ENCODE measurements at regions not wholly inside any gene's neighbourhood (a gene's known extent, or its start where the extent isn't known, plus 50 kb on each side); places are given as distances from the start of the nearest gene placed in this dataset.
"Not testable (repeated sequence)": the region's sequence is repeated elsewhere in the genome, so short reads cannot be mapped to it uniquely, and the experiment has no call there.

DNA sequence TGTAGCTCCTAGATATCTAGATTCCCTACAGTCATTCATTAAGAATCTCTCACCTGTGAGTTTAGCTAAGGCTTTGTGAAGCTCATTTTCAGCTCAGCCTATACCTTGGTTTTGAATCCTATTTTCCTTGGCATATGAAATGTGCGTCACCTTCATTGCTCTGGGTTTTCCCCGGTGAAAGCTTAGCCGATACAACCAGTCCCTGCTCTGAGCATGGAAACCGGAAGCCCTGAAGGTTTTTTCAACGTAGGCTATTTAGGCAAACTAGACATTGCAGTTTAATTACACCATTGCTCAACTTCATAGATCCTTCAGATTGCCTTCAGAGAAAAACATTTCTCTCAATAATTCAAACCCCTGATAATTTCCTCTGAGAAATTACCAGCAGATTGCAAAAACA lies 206.8 kb upstream of the TPRG1 start:
- FAIRE-seq (no peak), DNase-seq (ENCODE audit: low spot score in 2 of 2) (no peak)

DNA sequence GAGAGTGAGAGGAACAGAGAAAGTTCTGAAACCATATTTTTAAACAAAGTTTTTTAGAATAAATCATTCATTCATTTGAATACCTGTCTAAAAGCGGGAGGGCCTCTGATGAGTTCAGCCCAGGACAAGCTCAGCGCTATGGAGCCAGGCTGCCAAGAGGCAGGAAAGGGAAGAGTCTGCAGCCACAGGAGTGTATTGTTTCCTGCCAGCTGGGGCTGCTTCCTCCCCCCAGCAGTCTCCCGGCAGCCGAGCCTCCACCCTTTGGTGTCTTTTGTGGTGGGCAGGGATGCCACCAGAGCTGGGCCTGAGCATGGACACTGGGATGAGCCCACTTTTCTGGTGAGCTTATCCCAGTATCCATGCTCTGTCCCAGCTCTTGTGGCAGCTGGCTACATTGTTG lies 199.5 kb upstream of the TPRG1 start:
- FAIRE-seq (no peak), DNase-seq (ENCODE audit: low spot score in 2 of 2) (no peak)

DNA sequence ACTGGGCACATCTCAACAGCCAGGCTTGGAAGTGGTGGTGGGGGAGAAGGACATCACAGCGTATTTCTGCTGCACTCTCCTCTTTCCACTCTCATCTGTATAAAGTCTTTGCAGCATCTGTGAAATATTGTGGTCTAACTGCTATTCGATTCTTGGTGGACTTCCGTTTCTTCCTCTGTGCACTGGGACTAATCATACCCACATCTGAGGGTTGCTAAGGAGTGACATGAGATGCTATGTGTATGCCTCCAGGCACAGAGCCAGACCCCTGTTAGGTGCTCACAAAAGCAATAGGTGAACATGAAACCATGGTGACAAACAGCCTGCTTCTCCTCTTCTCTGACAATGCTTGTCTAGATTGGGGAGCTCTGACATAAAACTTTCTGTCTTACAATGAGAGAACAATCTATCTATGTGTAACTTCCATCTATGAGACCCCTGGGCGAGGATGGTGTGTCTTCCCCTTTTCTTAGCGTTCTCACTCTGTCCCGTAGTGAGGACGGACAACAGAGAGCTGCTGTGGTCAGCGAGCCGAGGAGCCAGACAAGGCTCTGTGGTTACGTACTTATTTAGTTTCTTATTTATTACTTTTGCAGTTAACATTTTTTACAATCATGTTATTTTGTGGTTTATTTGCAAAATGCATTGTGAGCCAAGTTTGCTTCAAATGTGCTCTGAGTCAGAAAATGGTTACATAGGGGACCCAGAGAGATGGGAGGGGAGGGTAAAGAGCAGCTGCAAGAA lies 196.7 kb upstream of the TPRG1 start:
- DNase-seq (ENCODE audit: low spot score in 2 of 2) = no peak

DNA sequence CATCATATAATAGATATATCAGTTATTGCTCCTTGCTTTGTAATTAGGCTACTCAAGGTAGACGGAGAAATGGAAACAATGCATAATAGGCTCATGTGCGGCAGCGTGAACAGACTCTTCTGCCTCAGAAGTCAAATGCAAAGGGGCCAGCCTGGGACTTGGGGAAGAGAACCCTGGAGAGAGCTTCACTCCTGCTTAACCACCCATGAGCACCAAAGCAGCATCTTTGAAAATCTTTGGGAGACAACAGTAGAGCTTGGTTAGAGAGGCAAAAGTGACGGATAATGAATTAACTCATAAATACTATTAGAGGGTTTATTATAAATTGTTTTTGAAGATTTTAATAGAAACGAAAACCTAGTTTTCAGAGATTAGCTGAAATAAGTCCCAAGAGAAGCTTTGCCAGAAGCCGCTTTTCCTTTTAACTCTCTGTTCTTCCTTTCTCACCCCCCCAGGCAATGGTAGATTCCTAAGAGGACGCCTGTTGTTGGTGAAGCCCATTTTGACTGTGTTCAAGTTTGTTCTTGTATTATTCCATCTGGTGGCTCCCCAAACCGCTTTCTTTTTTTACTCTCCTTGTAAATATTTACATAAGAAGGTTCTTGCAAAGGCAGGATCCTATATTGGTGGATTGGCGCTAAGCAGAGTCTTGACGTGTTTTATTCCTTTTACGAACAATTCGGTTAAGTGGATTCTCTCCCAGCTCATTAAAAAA lies 196.0 kb upstream of the TPRG1 start:
- no peak for FAIRE-seq

More for the DNA sequence above, 196.7 kb upstream of the TPRG1 start:
- no peak for FAIRE-seq

DNA sequence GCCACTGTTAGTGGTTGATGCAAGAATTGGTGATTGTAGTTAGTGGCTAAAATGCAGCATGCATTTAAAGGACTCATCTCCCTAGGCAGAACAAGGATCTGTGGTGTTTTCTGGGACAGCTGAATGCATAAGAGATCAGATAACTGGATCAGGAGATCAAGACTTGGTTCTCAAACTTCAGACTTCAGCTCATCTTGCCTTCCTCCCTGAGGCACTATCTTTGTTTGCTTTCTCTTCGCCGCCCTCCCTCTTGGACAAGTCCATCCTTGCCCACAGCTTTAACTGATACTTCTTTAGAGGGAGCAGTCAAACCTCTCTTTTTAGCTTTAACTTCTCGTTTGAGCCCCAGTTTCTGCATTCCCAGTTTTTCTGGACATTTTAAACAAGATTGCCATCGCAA lies 195.4 kb upstream of the TPRG1 start:
- DNase-seq (ENCODE audit: low spot score in 2 of 2) (no peak), FAIRE-seq (no peak)

More for the DNA sequence above, 196.0 kb upstream of the TPRG1 start:
- DNase-seq (ENCODE audit: low spot score in 2 of 2) = no peak

DNA sequence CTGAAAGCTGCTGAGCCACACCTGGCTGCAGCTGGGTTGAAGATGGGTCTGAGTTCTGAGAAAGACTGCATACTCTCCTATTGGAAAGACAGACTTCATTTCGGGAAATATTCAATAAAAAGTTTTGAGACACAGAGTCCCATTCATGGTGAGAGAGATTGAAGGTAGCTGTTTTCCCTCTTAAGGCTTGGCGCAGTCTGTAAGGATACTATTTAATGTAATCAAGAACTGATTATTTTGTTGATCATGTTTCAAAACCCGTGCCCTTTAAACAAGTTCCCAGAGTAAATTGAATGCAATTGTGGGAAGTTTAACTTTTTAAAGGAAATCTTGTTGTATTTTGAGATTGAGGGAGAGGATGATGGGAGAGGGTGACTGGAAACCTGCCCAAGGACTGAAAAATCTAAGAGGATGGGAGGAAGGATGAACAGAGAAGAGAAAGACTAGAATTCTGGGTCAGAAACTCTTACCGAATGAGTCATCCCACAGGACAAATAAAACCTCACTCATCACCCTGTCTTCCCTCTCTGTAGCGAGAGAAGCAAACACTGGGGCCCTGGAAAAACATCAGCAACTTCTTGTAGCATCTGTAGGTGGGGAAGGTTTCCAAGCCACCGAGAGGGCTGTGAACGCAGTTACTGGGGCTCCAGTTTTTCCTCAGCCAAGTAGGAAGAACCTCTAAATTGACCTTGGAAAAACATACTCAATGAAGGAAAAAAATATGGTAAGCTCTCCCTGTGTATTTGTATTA lies 193.2 kb upstream of the TPRG1 start:
- no peak for DNase-seq (ENCODE audit: low spot score in 2 of 2)
- FAIRE-seq = no peak

DNA sequence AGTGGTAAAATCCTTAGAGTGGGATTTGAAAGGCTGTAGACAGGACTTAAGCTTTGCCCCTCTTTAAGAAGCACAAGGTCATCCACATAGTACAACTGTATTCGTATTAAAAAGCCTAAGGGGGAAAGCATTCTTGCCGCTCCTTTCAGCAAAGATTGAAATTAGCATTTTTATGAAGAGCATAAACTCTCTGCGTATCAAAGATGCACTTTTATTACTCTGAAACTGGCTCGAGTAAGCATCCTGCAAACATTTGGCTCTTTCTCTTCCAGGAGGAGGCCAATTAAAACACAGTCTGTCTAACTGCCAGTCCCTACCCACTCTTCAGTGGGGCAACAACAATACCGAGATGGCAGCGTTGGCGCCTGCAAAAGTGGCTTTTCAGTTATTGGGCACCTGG lies 192.5 kb upstream of the TPRG1 start:
- FAIRE-seq (no peak), DNase-seq (ENCODE audit: low spot score in 2 of 2) (no peak)

DNA sequence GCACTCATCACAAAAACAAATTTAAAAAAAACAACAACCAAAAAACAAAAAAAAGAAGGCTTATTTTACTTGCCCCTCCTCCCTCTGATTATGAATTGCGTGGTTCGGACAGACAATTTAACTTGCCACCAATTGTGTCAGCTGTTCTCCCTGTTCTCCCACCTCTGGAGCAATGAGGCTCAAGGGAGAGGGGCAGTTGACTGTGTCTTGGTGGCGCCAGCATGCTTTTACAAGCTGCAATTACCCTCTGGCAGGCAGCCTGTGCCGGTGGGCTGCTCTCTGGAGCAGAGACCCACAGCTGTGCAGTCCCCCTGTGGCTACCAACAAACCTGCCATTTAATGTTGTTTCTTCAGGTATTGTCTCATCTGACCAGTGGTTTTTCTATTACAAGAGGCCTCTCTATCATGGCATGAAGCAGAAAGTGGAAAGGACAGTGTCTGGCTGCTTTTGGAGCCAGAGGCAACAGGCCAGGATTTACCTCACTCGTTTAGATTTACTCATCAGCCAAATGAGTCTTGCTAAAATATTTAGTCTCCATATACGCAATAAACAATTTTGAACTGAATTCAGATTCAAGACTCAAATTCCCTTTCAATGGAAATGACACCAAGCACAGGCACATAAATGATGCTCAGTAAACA lies 192.0 kb upstream of the TPRG1 start:
- FAIRE-seq (no peak), DNase-seq (ENCODE audit: low spot score in 2 of 2) (no peak)

DNA sequence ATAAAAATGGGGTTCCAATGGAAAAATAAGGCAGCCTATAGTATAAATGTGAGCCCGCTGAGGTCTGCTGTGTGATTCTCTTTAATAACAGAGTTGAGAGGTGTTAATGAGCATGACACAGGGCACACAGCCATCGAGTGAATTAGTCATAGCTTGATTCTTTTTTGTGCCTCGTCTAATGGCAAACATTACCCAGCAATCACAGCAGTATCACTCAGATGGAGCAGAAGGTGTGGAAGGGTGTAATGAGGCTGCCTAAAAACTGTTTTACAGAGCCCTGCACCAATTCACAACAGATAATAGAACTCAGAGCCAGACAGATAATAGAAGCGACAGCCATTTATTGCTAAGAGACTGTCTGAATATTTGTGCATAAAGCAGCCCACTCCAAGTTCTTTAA lies 178.6 kb upstream of the TPRG1 start:
- no peak for FAIRE-seq
- DNase-seq (ENCODE audit: low spot score in 2 of 2) = no peak

DNA sequence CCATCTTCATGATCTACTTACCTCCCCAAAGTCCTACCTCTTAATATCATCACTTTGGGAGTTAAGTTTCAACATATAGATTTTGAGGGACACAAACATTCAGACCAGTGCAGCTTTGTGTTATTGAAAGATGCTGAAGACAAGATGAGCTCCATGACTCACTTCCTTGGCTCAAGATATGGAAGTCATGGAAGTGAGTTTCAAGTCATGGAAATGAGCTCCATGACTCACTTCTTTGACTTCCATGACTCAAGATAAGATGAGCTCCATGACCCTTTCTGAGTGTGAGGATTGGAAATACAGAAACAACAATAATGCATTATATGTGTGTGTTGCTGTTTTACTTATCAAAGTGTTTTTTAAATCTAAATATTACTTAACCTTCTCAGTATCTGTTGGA lies 170.2 kb upstream of the TPRG1 start:
- no peak for DNase-seq (ENCODE audit: low spot score in 2 of 2)
- FAIRE-seq = no peak

DNA sequence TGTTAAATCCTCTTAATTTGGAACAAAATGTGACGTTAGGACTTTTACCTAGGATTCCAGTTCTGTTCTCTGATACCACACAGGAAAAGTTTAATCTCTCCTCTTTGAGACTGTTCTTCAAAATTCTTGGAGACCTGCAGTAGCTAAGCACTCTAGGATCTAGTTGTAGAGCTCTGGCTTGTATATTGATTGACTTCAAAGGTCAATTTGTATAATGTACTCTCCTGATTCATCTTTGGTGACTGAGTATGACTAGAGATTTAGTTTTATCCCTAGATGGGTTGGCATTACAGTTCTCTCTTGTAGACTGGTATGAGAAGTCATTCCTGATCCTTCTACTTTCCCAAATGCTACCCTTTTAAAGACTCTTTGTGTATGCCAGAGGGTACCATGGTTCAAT lies 168.4 kb upstream of the TPRG1 start:
- DNase-seq (ENCODE audit: low spot score in 2 of 2) = no peak
- FAIRE-seq = no peak

DNA sequence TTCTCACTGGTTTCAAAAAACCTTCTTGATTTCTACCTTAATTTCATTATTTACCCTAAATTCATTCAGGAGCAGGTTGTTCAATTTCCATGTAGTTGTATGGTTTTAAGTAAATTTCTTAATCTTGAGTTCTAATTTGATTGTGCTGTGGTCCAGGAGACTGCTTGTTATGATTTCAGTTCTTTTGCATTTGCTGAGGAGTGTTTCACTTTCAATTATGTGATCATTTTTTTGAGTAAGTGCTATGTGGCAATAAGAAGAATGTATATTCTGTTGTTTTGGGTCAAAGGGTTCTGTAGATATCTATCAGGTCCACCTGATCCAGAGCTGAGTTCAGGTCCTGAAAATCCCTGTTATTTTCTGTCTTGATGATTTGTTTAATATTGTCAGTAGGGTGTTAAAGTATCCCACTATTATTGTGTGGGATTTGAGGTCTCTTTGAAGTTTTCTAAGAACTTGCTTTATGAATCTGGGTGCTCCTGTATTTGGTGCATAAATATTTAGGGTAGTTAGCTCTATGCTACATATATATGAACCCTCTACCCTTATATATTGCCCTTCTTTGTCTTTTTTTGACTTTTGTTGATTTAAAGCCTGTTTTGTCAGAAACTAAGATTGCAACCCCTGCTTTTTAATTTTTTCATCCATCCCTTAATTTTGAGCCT lies 158.4 kb upstream of the TPRG1 start:
- no peak for DNase-seq (ENCODE audit: low spot score in 2 of 2)
- FAIRE-seq = no peak

DNA sequence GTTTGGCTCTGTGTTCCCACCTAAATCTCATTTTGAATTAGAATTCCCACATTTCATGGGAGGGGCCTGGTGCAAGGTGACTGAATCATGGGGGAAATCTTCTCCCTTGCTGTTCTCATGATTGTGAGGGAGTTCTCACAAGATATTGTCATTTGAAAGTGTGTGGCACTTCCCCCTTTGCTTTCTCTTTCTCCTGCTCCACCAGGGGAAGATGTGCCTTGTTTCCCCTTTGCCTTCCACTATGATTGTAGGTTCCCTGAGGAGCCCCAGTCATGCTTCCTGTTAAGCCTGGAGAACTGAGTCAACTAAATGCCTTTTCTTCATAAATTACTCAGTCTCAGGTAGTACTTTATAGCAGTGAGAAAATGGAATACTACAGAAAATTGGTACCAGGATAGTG lies 157.2 kb upstream of the TPRG1 start:
- FAIRE-seq (no peak), DNase-seq (ENCODE audit: low spot score in 2 of 2) (no peak)

DNA sequence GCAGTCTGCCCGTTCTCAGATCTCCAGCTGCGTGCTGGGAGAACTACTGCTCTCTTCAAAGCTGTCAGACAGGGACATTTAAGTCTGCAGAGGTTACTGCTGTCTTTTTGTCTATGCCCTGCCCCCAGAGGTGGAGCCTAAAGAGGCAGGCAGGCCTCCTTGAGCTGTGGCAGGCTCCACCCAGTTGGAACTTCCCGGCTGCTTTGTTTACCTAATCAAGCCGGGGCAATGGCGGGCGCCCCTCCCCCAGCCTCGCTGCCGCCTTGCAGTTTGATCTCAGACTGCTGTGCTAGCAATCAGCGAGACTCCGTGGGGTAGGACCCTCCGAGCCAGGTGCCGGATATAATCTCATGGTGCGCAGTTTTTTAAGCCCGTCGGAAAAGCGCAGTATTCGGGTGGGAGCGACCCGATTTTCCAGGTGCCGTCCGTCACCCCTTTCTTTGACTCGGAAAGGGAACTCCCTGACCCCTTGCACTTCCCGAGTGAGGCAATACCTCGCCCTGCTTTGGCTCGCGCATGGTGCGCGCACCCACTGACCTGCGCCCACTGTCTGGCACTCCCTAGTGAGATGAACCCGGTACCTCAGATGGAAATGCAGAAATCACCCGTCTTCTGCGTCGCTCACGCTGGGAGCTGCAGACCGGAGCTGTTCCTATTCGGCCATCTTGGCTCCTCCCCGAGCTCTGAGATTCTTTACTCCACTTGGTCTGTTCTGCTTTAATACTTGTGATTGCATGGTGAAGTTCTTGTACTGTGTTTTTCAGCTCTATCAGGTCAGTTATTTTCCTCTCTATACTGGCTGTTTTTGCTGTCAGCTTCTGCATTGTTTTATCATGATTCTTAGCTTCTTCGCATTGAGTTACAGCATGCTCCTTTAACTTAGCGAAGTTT lies 148.9 kb upstream of the TPRG1 start:
- DNase-seq (ENCODE audit: low spot score in 2 of 2); FAIRE-seq: not testable (repeated sequence)

DNA sequence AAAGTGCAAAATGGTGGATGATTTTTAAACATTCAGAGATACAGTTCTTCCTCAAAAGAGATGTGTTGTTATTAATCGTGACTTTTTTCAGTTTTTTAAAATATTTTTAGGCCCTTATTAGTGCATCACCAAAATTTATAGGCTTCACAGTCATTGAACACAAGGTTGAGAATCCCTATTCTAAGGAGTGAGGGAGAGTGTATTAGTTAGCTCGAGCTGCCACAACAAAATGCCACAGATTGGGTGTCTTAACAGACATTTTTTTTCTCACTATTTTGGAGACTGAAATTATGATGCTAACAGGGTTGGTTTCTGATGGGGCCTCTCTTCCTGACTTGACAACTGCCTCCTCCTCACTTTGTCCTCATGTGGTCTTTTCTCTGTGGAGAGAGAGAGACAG lies 145.9 kb upstream of the TPRG1 start:
- DNase-seq (ENCODE audit: low spot score in 2 of 2) (no peak), FAIRE-seq (no peak)

DNA sequence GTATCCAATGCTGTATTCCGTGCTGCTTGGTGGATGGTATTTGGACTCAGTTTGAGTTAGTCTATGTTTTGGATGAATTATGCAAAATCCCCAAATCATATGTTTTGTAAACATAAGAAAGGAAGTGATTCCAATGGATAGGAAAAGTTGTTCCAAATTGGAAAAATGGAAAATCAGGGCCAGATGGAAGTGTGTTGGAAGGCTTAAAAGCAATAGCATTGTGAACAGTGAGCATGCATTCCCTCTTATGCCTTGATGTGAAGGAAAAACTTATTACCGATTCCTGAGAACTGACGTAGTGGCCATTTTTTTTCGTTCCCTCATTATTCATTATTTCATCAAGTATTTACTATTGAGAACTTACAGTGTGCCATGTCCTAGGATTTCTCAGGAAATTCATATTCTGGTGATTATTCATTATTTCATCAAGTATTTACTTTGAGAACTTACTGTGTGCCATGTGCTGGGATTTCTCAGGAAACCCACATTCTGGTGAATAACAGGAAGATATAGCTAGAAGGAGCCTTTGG lies 144.1 kb upstream of the TPRG1 start:
- DNase-seq (ENCODE audit: low spot score in 2 of 2) (no peak), FAIRE-seq (no peak)

DNA sequence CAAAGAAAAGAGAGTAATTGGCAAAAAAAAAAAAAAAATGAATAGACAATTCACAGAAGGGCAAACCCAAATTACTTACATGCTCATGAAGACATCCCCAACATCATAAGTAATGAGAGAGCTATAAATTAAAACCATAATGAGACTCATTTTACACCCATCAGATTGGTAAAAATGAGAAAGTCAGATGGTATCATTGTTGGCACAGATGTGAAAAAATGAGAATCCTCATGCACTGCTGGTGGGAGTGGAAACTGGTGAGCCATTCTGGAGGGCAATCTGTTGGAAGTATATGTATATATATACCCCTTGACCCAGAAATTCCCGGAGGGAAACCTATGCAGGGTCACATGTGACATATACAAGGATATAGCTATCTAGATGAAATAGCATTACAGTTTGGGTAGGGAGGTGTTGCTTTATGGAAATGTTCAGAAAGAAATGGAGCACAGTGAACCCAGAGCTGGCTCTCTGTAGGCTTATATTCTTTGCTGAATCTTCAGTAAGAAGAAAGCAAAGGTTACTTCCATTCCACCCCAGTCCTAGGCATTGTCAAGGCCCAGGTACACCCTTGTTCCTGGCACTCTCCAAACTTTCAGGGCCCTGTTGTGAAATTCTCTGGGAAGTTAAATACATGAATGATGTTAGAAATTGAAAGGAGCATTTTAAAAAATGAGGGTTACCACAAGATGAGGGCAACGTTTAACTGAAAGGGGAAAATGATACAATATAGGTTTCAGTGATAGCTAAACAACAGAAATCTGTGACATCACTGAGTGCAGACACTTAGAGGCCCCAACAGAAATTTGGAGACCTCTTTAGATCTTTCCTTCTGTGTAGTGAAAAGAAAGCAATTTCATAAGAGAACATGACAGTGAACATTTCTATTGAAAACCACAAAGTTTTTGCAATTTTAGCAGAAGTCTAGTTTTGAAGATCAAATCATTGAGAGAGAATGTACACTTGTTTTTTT lies 132.7 kb upstream of the TPRG1 start:
- no peak for FAIRE-seq
- DNase-seq (ENCODE audit: low spot score in 2 of 2) = no peak
